Raji (cell line): ENCODE measurements at regions not wholly inside any gene's neighbourhood (a gene's known extent, or its start where the extent isn't known, plus 50 kb on each side); places are given as distances from the start of the nearest gene placed in this dataset.

Experiments
- POLR2A ChIP-seq: IDR thresholded peaks from 2 replicates; pipeline ENCODE4 v1.6.1; 2011; ENCODE audit warnings: low read depth, low read length, control low read depth; ENCODE audit not compliant: insufficient read depth

- peak; percentile 60 for TF ChIP-seq POLR2A
Measured at GRCh38 chr3:188084752-188085583, 69.0 kb upstream of the LPP start.

- TF ChIP-seq POLR2A: peak; percentile 9; the same call in 1 of the 2 replicates
Measured at GRCh38 chr3:188085584-188086560, 68.1 kb upstream of the LPP start.

GRCh38 chr3:188088948-188089685, 64.8 kb upstream of the LPP start:
- TF ChIP-seq POLR2A: peak; percentile 29; the same call in 1 of the 2 replicates

GRCh38 chr3:188090620-188091309, 63.2 kb upstream of the LPP start:
- TF ChIP-seq POLR2A: no peak

- TF ChIP-seq POLR2A: no peak
Measured at GRCh38 chr3:188091746-188092145, 62.2 kb upstream of the LPP start.

- peak; percentile 80 for TF ChIP-seq POLR2A
Measured at GRCh38 chr3:188092648-188093047, 61.3 kb upstream of the LPP start.

GRCh38 chr3:188095431-188095830, 58.5 kb upstream of the LPP start:
- TF ChIP-seq POLR2A: no peak

- no peak for TF ChIP-seq POLR2A
Measured at GRCh38 chr3:188097791-188098190, 56.2 kb upstream of the LPP start.

- TF ChIP-seq POLR2A: no peak
Measured at GRCh38 chr3:188099907-188100306, 54.0 kb upstream of the LPP start.

GRCh38 chr3:188102861-188103547, 51.0 kb upstream of the LPP start:
- TF ChIP-seq POLR2A: no peak

- TF ChIP-seq POLR2A: no peak
Measured at GRCh38 chr3:188104050-188104449, 49.9 kb upstream of the LPP start.
